Liver (tissue), 3 donors: ENCODE measurements at regions not wholly inside any gene's neighbourhood (a gene's known extent, or its start where the extent isn't known, plus 50 kb on each side); places are given as distances from the start of the nearest gene placed in this dataset.

ENCODE experiments used
- ATF3 ChIP-seq: IDR thresholded peaks from 2 replicates; pipeline ENCODE4 v1.6.1; 2016; ENCODE audit warnings: antibody characterized with exemption
- CTCF ChIP-seq: fragments of 150-350 bp; IDR thresholded peaks from 2 replicates; pipeline ENCODE4 v1.5.1; 2017; ENCODE audit warnings: improper control_type of control experiment, low read depth, low read length; ENCODE audit not compliant: missing input control
- GABPA ChIP-seq, 2 donors: IDR thresholded peaks in 1 of 2; conservative IDR thresholded peaks in 1 of 2; 2 replicates each; pipeline ENCODE4 v1.6.1; 2016; ENCODE audit warnings: antibody characterized with exemption in 2 of 2, mild to moderate bottlenecking in 1 of 2, moderate library complexity in 1 of 2
- HNF4A ChIP-seq, 2 donors: conservative IDR thresholded peaks; 2 replicates each; pipeline ENCODE4 v1.6.1; 2016; ENCODE audit warnings: antibody characterized with exemption in 2 of 2, mild to moderate bottlenecking in 2 of 2
- JUND ChIP-seq, 2 donors: IDR thresholded peaks; 2 replicates each; pipeline ENCODE4 v1.6.1; 2016; ENCODE audit warnings: antibody characterized with exemption in 2 of 2
- MAX ChIP-seq: IDR thresholded peaks from 2 replicates; pipeline ENCODE4 v1.6.1; 2016; ENCODE audit warnings: antibody characterized with exemption
- RAD21 ChIP-seq, 2 donors: IDR thresholded peaks; 2 replicates each; pipeline ENCODE4 v1.6.1; 2016; ENCODE audit warnings: antibody characterized with exemption in 2 of 2, mild to moderate bottlenecking in 2 of 2
- REST ChIP-seq: IDR thresholded peaks from 2 replicates; pipeline ENCODE4 v1.6.1; 2016; ENCODE audit warnings: antibody characterized with exemption, mild to moderate bottlenecking
- RXRA ChIP-seq, 2 donors: IDR thresholded peaks; 2 replicates each; pipeline ENCODE4 v1.6.1; 2017 to 2018; ENCODE audit warnings: antibody characterized with exemption in 2 of 2, mild to moderate bottlenecking in 1 of 2
- SP1 ChIP-seq: IDR thresholded peaks from 2 replicates; pipeline ENCODE4 v1.6.1; 2018; ENCODE audit warnings: antibody characterized with exemption, mild to moderate bottlenecking
- TAF1 ChIP-seq: conservative IDR thresholded peaks from 2 replicates; pipeline ENCODE4 v1.6.1; 2016; ENCODE audit warnings: antibody characterized with exemption, mild to moderate bottlenecking
- YY1 ChIP-seq: IDR thresholded peaks from 2 replicates; pipeline ENCODE4 v1.6.1; 2016; ENCODE audit warnings: antibody characterized with exemption, mild to moderate bottlenecking
- donor health status: healthy.
- donor health status: healthy.

- TF ChIP-seq CTCF (no peak), RXRA (IDR thresholded peaks at IDR 0.05) (no peak), REST (no peak), JUND (IDR thresholded peaks at IDR 0.05) (no peak), TAF1 (no peak), RAD21 (IDR thresholded peaks at IDR 0.05) (no peak), MAX (no peak), ATF3 (no peak), GABPA (IDR thresholded peaks at IDR 0.05 in 1 of 2, conservative IDR thresholded peaks at IDR 0.05 in 1 of 2) (no peak), SP1 (no peak), HNF4A (conservative IDR thresholded peaks at IDR 0.05) (no peak), YY1 (no peak)
Measured at GRCh38 chr1:90607736-90608135, 109.4 kb downstream of the BARHL2 start.
